H1 (cell line): ENCODE measurements at regions not wholly inside any gene's neighbourhood (a gene's known extent, or its start where the extent isn't known, plus 50 kb on each side); places are given as distances from the start of the nearest gene placed in this dataset.

Experiments used
- CTCF ChIA-PET: fragments of 300-600 bp; sonication (Branson Sonifier 250); formaldehyde crosslinking; loops from one replicate; lab custom pipeline; 2021; ENCODE audit not compliant: partially characterized antibody; lab: Charles Lee
- POLR2A ChIA-PET: fragments of 300-600 bp; sonication (Branson Sonifier 250); formaldehyde crosslinking; loops from one replicate; lab custom pipeline; 2021; ENCODE audit warnings: inconsistent platforms; ENCODE audit not compliant: partially characterized antibody; lab: Charles Lee
- DNase-seq, 2 experiments: peaks; one replicate each; pipeline versions ENCODE4 v3.0.0 to v3.0.0-alpha.2; 2010 to 2022; ENCODE audit warnings: low spot score in 2 of 2, low read depth in 1 of 2, mixed read lengths in 1 of 2
- FAIRE-seq: peaks from 2 replicates; lab custom pipeline; 2011; peaks lifted over from hg19 to GRCh38; lab: Jason Lieb, UNC
- H2AFZ ChIP-seq: 2 replicates; pipeline ENCODE4 v1.8.1; 2012; ENCODE audit warnings: low read length, inconsistent platforms
- H2AK5ac ChIP-seq: 2 replicates; pipeline ENCODE4 v1.6.1; 2013; ENCODE audit warnings: low read depth, low read length
- H2BK120ac ChIP-seq: replicated peaks from 2 replicates; pipeline ENCODE3; 2013; ENCODE audit warnings: low read depth, low read length, inconsistent platforms
- H2BK12ac ChIP-seq: 2 replicates; pipeline ENCODE4 v1.6.1; 2013; ENCODE audit warnings: low read depth, low read length
- H2BK15ac ChIP-seq: 2 replicates; pipeline ENCODE4 v1.6.1; 2013; ENCODE audit warnings: low read length
- H2BK20ac ChIP-seq: 2 replicates; pipeline ENCODE4 v1.6.1; 2013; ENCODE audit warnings: low read length
- H2BK5ac ChIP-seq: 2 replicates; pipeline ENCODE4 v1.6.1; 2013; ENCODE audit warnings: low read depth, low read length
- H3K14ac ChIP-seq: 2 replicates; pipeline ENCODE4 v1.6.1; 2013; ENCODE audit warnings: inconsistent platforms; ENCODE audit not compliant: insufficient read length
- H3K18ac ChIP-seq: 2 replicates; pipeline ENCODE4 v1.6.1; 2013; ENCODE audit warnings: low read length; ENCODE audit errors: extremely low read depth
- H3K23ac ChIP-seq: 2 replicates; pipeline ENCODE4 v1.6.1; 2013; ENCODE audit warnings: inconsistent platforms; ENCODE audit not compliant: insufficient read length
- H3K23me2 ChIP-seq: 2 replicates; pipeline ENCODE4 v1.6.1; 2013; ENCODE audit warnings: low read depth, low read length
- H3K27ac ChIP-seq: 2 replicates; pipeline ENCODE4 v1.6.1; 2011; ENCODE audit warnings: low read depth, low read length, inconsistent platforms
- H3K27me3 ChIP-seq, 4 experiments: replicated peaks in 1 of 4; 1 replicate in 1 of 4; 2 replicates in 3 of 4; pipeline versions ENCODE4 v1.6.1 to v1.8.1; 2011 to 2013; ENCODE audit warnings: low read length in 3 of 4, mild to moderate bottlenecking in 3 of 4, inconsistent platforms in 2 of 4, mixed read lengths in 2 of 4, moderate library complexity in 1 of 4; ENCODE audit not compliant: control insufficient read depth in 3 of 4, insufficient read depth in 3 of 4; ENCODE audit errors: extremely low read depth in 1 of 4
- H3K36me3 ChIP-seq, 4 experiments: 2 replicates each; pipeline versions ENCODE4 v1.6.1 to v1.8.1; 2011 to 2013; ENCODE audit warnings: mild to moderate bottlenecking in 4 of 4, low read length in 3 of 4, moderate library complexity in 2 of 4, control low read depth in 1 of 4, inconsistent platforms in 1 of 4; ENCODE audit not compliant: insufficient read depth in 4 of 4, control insufficient read depth in 2 of 4
- H3K4ac ChIP-seq: replicated peaks from 2 replicates; pipeline ENCODE3; 2013; ENCODE audit warnings: low read length, low read depth, mixed read lengths, inconsistent platforms; ENCODE audit not compliant: insufficient read length
- H3K4me1 ChIP-seq, 4 experiments: replicated peaks in 1 of 4; 1 replicate in 1 of 4; 2 replicates in 3 of 4; pipeline versions ENCODE4 v1.6.1 to v1.8.1; 2011 to 2013; ENCODE audit warnings: low read length in 3 of 4, inconsistent platforms in 2 of 4, mixed read lengths in 1 of 4; ENCODE audit not compliant: insufficient read depth in 4 of 4, control insufficient read depth in 3 of 4
- H3K4me2 ChIP-seq, 2 experiments: 2 replicates each; pipeline versions ENCODE4 v1.6.1 to v1.8.1; 2011 to 2013; ENCODE audit warnings: low read depth in 2 of 2, low read length in 2 of 2, control low read depth in 1 of 2, inconsistent platforms in 1 of 2, mild to moderate bottlenecking in 1 of 2; ENCODE audit not compliant: insufficient read depth in 1 of 2
- H3K4me3 ChIP-seq, 4 experiments: fragments of 200-600, 300-600 bp in 1 of 4; sonication (generic), shearing (Covaris generic), sonication (Bioruptor Twin) in 1 of 4; 2 replicates each; pipeline versions ENCODE4 v1.5.1 to v1.8.1; 2011 to 2016; ENCODE audit warnings: low read length in 4 of 4, low read depth in 3 of 4, control low read depth in 2 of 4, inconsistent platforms in 2 of 4, mild to moderate bottlenecking in 2 of 4, mixed read lengths in 1 of 4, moderate library complexity in 1 of 4; ENCODE audit not compliant: insufficient read depth in 2 of 4; ENCODE audit errors: extremely low read depth in 1 of 4
- H3K56ac ChIP-seq: replicated peaks from 2 replicates; pipeline ENCODE3; 2013; ENCODE audit warnings: low read depth, mild to moderate bottlenecking, mixed read lengths, low read length, inconsistent platforms; ENCODE audit not compliant: insufficient read length
- H3K79me1 ChIP-seq: 2 replicates; pipeline ENCODE4 v1.6.1; 2013; ENCODE audit warnings: low read depth, low read length, control low read depth
- H3K79me2 ChIP-seq, 2 experiments: 2 replicates each; pipeline versions ENCODE4 v1.6.1 to v1.8.1; 2012 to 2013; ENCODE audit warnings: low read length in 2 of 2, mild to moderate bottlenecking in 2 of 2, inconsistent platforms in 1 of 2; ENCODE audit not compliant: insufficient read depth in 2 of 2, control insufficient read depth in 1 of 2
- H3K9ac ChIP-seq, 4 experiments: replicated peaks in 1 of 4; 1 replicate in 1 of 4; 2 replicates in 3 of 4; pipeline versions ENCODE4 v1.6.1 to v1.8.1; 2011 to 2013; ENCODE audit warnings: low read depth in 3 of 4, low read length in 3 of 4, control low read depth in 2 of 4, mild to moderate bottlenecking in 2 of 4, moderate library complexity in 2 of 4, inconsistent platforms in 1 of 4; ENCODE audit errors: extremely low read depth in 1 of 4
- H3K9me3 ChIP-seq, 2 experiments: 2 replicates each; pipeline versions ENCODE4 v1.6.1 to v1.8.1; 2012 to 2013; ENCODE audit warnings: mild to moderate bottlenecking in 2 of 2, moderate library complexity in 2 of 2, control low read depth in 1 of 2, inconsistent platforms in 1 of 2, low read depth in 1 of 2, low read length in 1 of 2, mixed read lengths in 1 of 2; ENCODE audit not compliant: insufficient read depth in 2 of 2
- H4K20me1 ChIP-seq, 2 experiments: replicated peaks in 1 of 2; 2 replicates each; pipeline versions ENCODE3 to v1.8.1; 2011 to 2013; ENCODE audit warnings: inconsistent platforms in 2 of 2, low read length in 2 of 2, mild to moderate bottlenecking in 1 of 2; ENCODE audit not compliant: insufficient read depth in 2 of 2, control insufficient read depth in 1 of 2
- H4K5ac ChIP-seq: 2 replicates; pipeline ENCODE4 v1.6.1; 2013; ENCODE audit warnings: low read length, low read depth, mixed read lengths, inconsistent platforms; ENCODE audit not compliant: insufficient read length
- H4K8ac ChIP-seq: 2 replicates; pipeline ENCODE4 v1.8.0; 2013; ENCODE audit warnings: mild to moderate bottlenecking, moderate library complexity, low read length, inconsistent platforms; ENCODE audit not compliant: insufficient read depth; ENCODE audit errors: extremely low read depth
- H4K91ac ChIP-seq: replicated peaks from 2 replicates; pipeline ENCODE3; 2013; ENCODE audit warnings: low read length, mixed read lengths, inconsistent platforms; ENCODE audit not compliant: insufficient read length
- CHD1 ChIP-seq: IDR thresholded peaks from 2 replicates; pipeline ENCODE4 v1.6.1; 2012; ENCODE audit warnings: low read depth, low read length, improper control_type of control experiment
- CTBP2 ChIP-seq: IDR thresholded peaks from 2 replicates; pipeline ENCODE4 v1.7.0; 2011; ENCODE audit warnings: borderline replicate concordance, mild to moderate bottlenecking, moderate library complexity, mixed read lengths, low read length; ENCODE audit not compliant: insufficient read depth, insufficient read length
- CTCF ChIP-seq, 3 experiments: IDR thresholded peaks; 1 replicate in 2 of 3; 2 replicates in 1 of 3; pipeline versions ENCODE4 v1.5.1 to v1.6.1; 2011; ENCODE audit warnings: low read length in 3 of 3, mild to moderate bottlenecking in 3 of 3, inconsistent platforms in 2 of 3, low read depth in 1 of 3, moderate library complexity in 1 of 3; ENCODE audit not compliant: insufficient read depth in 1 of 3; ENCODE audit errors: control extremely low read depth in 1 of 3
- KDM4A ChIP-seq: IDR thresholded peaks from one replicate; pipeline ENCODE4 v1.7.1; 2012; ENCODE audit warnings: low read depth, mild to moderate bottlenecking, moderate library complexity, low read length, inconsistent platforms; ENCODE audit not compliant: severe bottlenecking
- RNF2 ChIP-seq: fragments of 200-900, 300-1000 bp; sonication (generic); IDR thresholded peaks from 2 replicates; pipeline ENCODE4 v1.7.1; 2016; ENCODE audit warnings: borderline replicate concordance, low read depth, mild to moderate bottlenecking, antibody characterized with exemption, low read length; ENCODE audit not compliant: poor library complexity, severe bottlenecking; ENCODE audit errors: missing control alignments
- SP2 ChIP-seq: IDR thresholded peaks from 2 replicates; pipeline ENCODE4 v1.6.1; 2012; ENCODE audit warnings: mild to moderate bottlenecking, low read length, inconsistent platforms
- SUZ12 ChIP-seq: fragments of 200-600 bp; sonication (generic); IDR thresholded peaks from 2 replicates; pipeline ENCODE4 v1.6.1; 2012; ENCODE audit warnings: mild to moderate bottlenecking, inconsistent platforms, low read length, moderate library complexity, mixed read lengths
- TBP ChIP-seq: IDR thresholded peaks from 2 replicates; pipeline ENCODE4 v1.6.1; 2011; ENCODE audit warnings: low read depth, low read length, improper control_type of control experiment
- USF2 ChIP-seq: IDR thresholded peaks from 2 replicates; pipeline ENCODE4 v1.6.1; 2011; ENCODE audit warnings: low read length, improper control_type of control experiment
- WGBS, 2 experiments: shearing (Covaris generic) in 1 of 2; methylation state at CpG; one replicate each; pipeline versions ENCODE4 v1.1.6 to v1.1.7; 2013 to 2015; ENCODE audit warnings: low lambda C conversion rate in 2 of 2, mixed read lengths in 2 of 2, inconsistent platforms in 1 of 2, low coverage in 1 of 2, missing lambda C conversion rate in 1 of 2; ENCODE audit not compliant: insufficient replicate concordance in 2 of 2, insufficient coverage in 1 of 2, insufficient read length in 1 of 2; ENCODE audit errors: extremely low coverage in 1 of 2, missing lambda C conversion rate in 1 of 2; 5-methylcytosine and 5-hydroxymethylcytosine counted together

- no peaks in the 10 kb centered on the region for H3K36me3 ChIP-seq
- H4K8ac ChIP-seq = no peak overlapping the region
- H2BK15ac ChIP-seq = no peak overlapping the region
- H2AFZ ChIP-seq = no peak overlapping the region
- H3K9me3 ChIP-seq = no peaks in the 10 kb centered on the region
- FAIRE-seq (no peak), DNase-seq (no peak)
- H3K79me1 ChIP-seq = no peaks in the 10 kb centered on the region
- H3K9ac ChIP-seq = no peak overlapping the region
- no peak overlapping the region for H3K4me2 ChIP-seq
- no peak overlapping the region for H3K18ac ChIP-seq
- no peaks in the 10 kb centered on the region for H3K4me1 ChIP-seq
- no peak overlapping the region for H3K4me3 ChIP-seq
- H4K20me1 ChIP-seq = no peaks in the 10 kb centered on the region
- no peak overlapping the region for H2BK120ac ChIP-seq
- H2BK12ac ChIP-seq = no peak overlapping the region
- H3K79me2 ChIP-seq = no peaks in the 10 kb centered on the region
- CTCF ChIA-PET = interaction anchor here (0.5 kb wide), 1 partner anchor 1246 kb away, joined by 5 read pairs; no protein-coding TSS in a partner anchor
- TF ChIP-seq RNF2 (no peak), USF2 (no peak), KDM4A (no peak), SP2 (no peak), CTCF (IDR thresholded peaks at IDR 0.05; ENCODE audit: control extremely low read depth in 1 of 3, insufficient read depth in 1 of 3, low read depth in 1 of 3, low read length in 3 of 3) (no peak), TBP (no peak), CTBP2 (no peak), SUZ12 (no peak), CHD1 (no peak)
- H3K27ac ChIP-seq = no peak overlapping the region
- H2BK20ac ChIP-seq = no peak overlapping the region
- 88% methylated on average over 5 of the region's 5 CpGs; no CpG with 5 or more reads in 1 of the 2 experiments for WGBS, 2 experiments
- H3K27me3 ChIP-seq = no peaks in the 10 kb centered on the region
- no peak overlapping the region for H3K56ac ChIP-seq
- H4K91ac ChIP-seq = no peak overlapping the region
- H2AK5ac ChIP-seq = no peak overlapping the region
- H3K23me2 ChIP-seq = no peaks in the 10 kb centered on the region
- H4K5ac ChIP-seq = no peak overlapping the region
- no peak overlapping the region for H3K23ac ChIP-seq
- POLR2A ChIA-PET = no interaction called here
- H2BK5ac ChIP-seq = no peak overlapping the region
- no peak overlapping the region for H3K14ac ChIP-seq
- H3K4ac ChIP-seq = no peak overlapping the region
Measured at GRCh38 chr7:110104243-110104642, 986.7 kb upstream of the LRRN3 start.
